ENCODE measurements at regions not wholly inside any gene's neighbourhood (a gene's known extent, or its start where the extent isn't known, plus 50 kb on each side); places are given as distances from the start of the nearest gene placed in this dataset.

GRCh38 chr10:93255546-93255945 lies 181.9 kb downstream of the CYP26A1 start:
- H3K27ac Mint-ChIP-seq (ENCODE audit: unreplicated experiment), result no peak overlapping the region
- no peak for DNase-seq (ENCODE audit: low spot score)
- H3K36me3 Mint-ChIP-seq (ENCODE audit: low read depth, unreplicated experiment), result no peaks in the 10 kb centered on the region
- H3K27me3 Mint-ChIP-seq (ENCODE audit: unreplicated experiment), result no peaks in the 10 kb centered on the region
- no peak overlapping the region for H3K4me3 Mint-ChIP-seq (ENCODE audit: unreplicated experiment)
- H3K9me3 Mint-ChIP-seq (ENCODE audit: unreplicated experiment), result no peaks in the 10 kb centered on the region
- no peaks in the 10 kb centered on the region for H3K4me1 Mint-ChIP-seq (ENCODE audit: unreplicated experiment)
- no peak for TF ChIP-seq CTCF (IDR thresholded peaks at IDR 0.05; ENCODE audit: unreplicated experiment)
